K562 (cell line): ENCODE measurements at regions not wholly inside any gene's neighbourhood (a gene's known extent, or its start where the extent isn't known, plus 50 kb on each side); places are given as distances from the start of the nearest gene placed in this dataset.

ENCODE experiments used
- ATF4 ChIP-seq: fragments of 450-650 bp; formaldehyde crosslinking; IDR thresholded peaks from 2 replicates; pipeline ENCODE4 v1.4.0; 2022; ENCODE audit warnings: mild to moderate bottlenecking, moderate library complexity
- HEY1 ChIP-seq: fragments of 250-450 bp; sonication (Bioruptor Pico); IDR thresholded peaks from 2 replicates; pipeline ENCODE4 v1.5.0; 2020; ENCODE audit warnings: mild to moderate bottlenecking, moderate library complexity, borderline replicate concordance
- TAF7 ChIP-seq: fragments of 450-650 bp; IDR thresholded peaks from 2 replicates; pipeline ENCODE4 v1.6.1; 2016; ENCODE audit warnings: missing genetic modification characterization, missing compliant biosample characterization
- ZBTB1 ChIP-seq: sonication (generic); formaldehyde crosslinking; IDR thresholded peaks from 2 replicates; pipeline ENCODE4 v1.8.1; 2023; ENCODE audit warnings: missing genetic modification reagents, low read depth, mild to moderate bottlenecking, borderline replicate concordance
- ZBTB49 ChIP-seq: sonication (generic); formaldehyde crosslinking; IDR thresholded peaks from 2 replicates; pipeline ENCODE4 v1.8.0; 2022; ENCODE audit warnings: missing genetic modification reagents, mild to moderate bottlenecking, borderline replicate concordance
- ZNF445 ChIP-seq: fragments of 250-450 bp; sonication (Bioruptor Pico); IDR thresholded peaks from 2 replicates; pipeline ENCODE4 v1.4.0; 2020; ENCODE audit warnings: low read depth, mild to moderate bottlenecking, moderate library complexity
- TF ChIP-seq, protein P1 (sequence below): fragments of 450-650 bp; IDR thresholded peaks from 2 replicates; pipeline ENCODE4 v1.6.1; 2018; ENCODE audit warnings: mild to moderate bottlenecking, low read depth; ENCODE audit not compliant: partially characterized antibody

- TF ChIP-seq, protein P1, sequence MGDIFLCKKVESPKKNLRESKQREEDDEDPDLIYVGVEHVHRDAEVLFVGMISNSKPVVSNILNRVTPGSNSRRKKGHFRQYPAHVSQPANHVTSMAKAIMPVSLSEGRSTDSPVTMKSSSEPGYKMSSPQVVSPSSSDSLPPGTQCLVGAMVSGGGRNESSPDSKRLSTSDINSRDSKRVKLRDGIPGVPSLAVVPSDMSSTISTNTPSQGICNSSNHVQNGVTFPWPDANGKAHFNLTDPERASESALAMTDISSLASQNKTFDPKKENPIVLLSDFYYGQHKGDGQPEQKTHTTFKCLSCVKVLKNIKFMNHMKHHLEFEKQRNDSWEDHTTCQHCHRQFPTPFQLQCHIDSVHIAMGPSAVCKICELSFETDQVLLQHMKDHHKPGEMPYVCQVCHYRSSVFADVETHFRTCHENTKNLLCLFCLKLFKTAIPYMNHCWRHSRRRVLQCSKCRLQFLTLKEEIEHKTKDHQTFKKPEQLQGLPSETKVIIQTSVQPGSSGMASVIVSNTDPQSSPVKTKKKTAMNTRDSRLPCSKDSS, result no peak
- TF ChIP-seq ZBTB1 (no peak), TAF7 (tag) (no peak), ATF4 (CRISPR knock-in tag) (no peak), HEY1 (CRISPR knock-in tag) (no peak), ZBTB49 (CRISPR knock-in tag) (no peak), ZNF445 (CRISPR knock-in tag) (no peak)
- TF ChIP-seq, all 486 proteins: peak for 0
Observed at GRCh38 chr4:93888768-93889167, 60.2 kb downstream of the ATOH1 start (continued).
